Heart left ventricle (tissue), 16 donors: ENCODE measurements at regions not wholly inside any gene's neighbourhood (a gene's known extent, or its start where the extent isn't known, plus 50 kb on each side); places are given as distances from the start of the nearest gene placed in this dataset.

Source experiments
- ATAC-seq, 4 donors: fragments of 200-7000 bp; cut with Tn5 transposase; one replicate each; pipeline ENCODE4 v1.9.1; 2020 to 2022; ENCODE audit warnings: moderate library complexity in 4 of 4, mild to moderate bottlenecking in 3 of 4, moderate number of reproducible peaks in 1 of 4
- DNase-seq, 5 donors: peaks; one replicate each; pipeline ENCODE4 v3.0.0-alpha.2; 2020
- H3K27ac ChIP-seq, 12 donors: fragments of 200-600 bp; sonication (generic) in 4 of 12; one replicate each; pipeline versions ENCODE4 v1.5.0 to v1.8.0; 2016 to 2022; ENCODE audit warnings: mild to moderate bottlenecking in 2 of 12
- H3K27me3 ChIP-seq, 9 donors: fragments of 200-600 bp; sonication (generic) in 2 of 9; one replicate each; pipeline versions ENCODE4 v1.5.1 to v1.8.0; 2016 to 2022; ENCODE audit warnings: mild to moderate bottlenecking in 3 of 9
- H3K36me3 ChIP-seq, 9 donors: fragments of 200-600 bp; sonication (generic) in 2 of 9; one replicate each; pipeline versions ENCODE4 v1.5.0 to v1.8.0; 2018 to 2022; ENCODE audit warnings: mild to moderate bottlenecking in 2 of 9
- H3K4me1 ChIP-seq, 12 donors: fragments of 200-600 bp; sonication (generic) in 4 of 12; one replicate each; pipeline versions ENCODE4 v1.5.0 to v1.8.0; 2016 to 2022; ENCODE audit warnings: mild to moderate bottlenecking in 3 of 12
- H3K4me3 ChIP-seq, 12 donors: fragments of 200-600 bp; sonication (generic) in 4 of 12; one replicate each; pipeline versions ENCODE4 v1.5.0 to v1.8.0; 2017 to 2022; ENCODE audit warnings: mild to moderate bottlenecking in 9 of 12, moderate library complexity in 4 of 12
- H3K9me3 ChIP-seq, 12 donors: fragments of 200-600 bp; sonication (generic) in 4 of 12; one replicate each; pipeline versions ENCODE4 v1.5.0 to v1.8.0; 2016 to 2022; ENCODE audit warnings: mild to moderate bottlenecking in 1 of 12
- POLR2A ChIP-seq, 2 donors: fragments of 450-650 bp; IDR thresholded peaks; one replicate each; pipeline ENCODE4 v1.6.1; 2017; ENCODE audit warnings: antibody characterized with exemption in 2 of 2, mild to moderate bottlenecking in 2 of 2, moderate library complexity in 2 of 2
- WGBS, 4 donors: extraction: QIAGEN DNeasy Blood & Tissue Kit in 2 of 4; methylation state at CpG; one replicate each; pipeline versions ENCODE4 v1.1.5 to v1.1.7; 2013 to 2018; 5-methylcytosine and 5-hydroxymethylcytosine counted together
- intact Hi-C, 10 donors: fragments of 100-400 bp; cut with DNase I; formaldehyde crosslinking; loops; one replicate each; pipeline versions ENCODE4 v1.11.1 to v1.14.2; 2022
- TF ChIP-seq, protein P1 (sequence below), 12 donors: fragments of 200-600 bp; sonication (generic) in 4 of 12; IDR thresholded peaks; one replicate each; pipeline versions ENCODE4 v1.5.0 to v1.8.0; 2018 to 2022; ENCODE audit warnings: antibody characterized with exemption in 12 of 12, mild to moderate bottlenecking in 5 of 12
- donor health status: ischemic (EF 13 %, LVEDD 7.1; RV severe dilation, severe dysfunction).
- donor health status: healthy with polysubstance abuse.
- donor health status: DM: no; HTN: yes; CAD: no.
- donor health status: DM: no; HTN: no; CAD: no.
- donor health status: ischemic (EF 25% LVEDD 6.9; RV normal size, moderate dysfunction).
- donor health status: ischemic (EF 25% LVEDD 5.7; RV mildly dilated, moderate dysfunction).
- donor health status: healthy.
- donor health status: DM: yes; HTN: yes; CAD: no.
- donor health status: ischemic (EF 35%, LVEDD 5.7; RV mildly dilated, moderate dysfunction).
- donor health status: nonischemic (EF 11% LVEDD 7.7; RV severe dilation, severe dysfunction).
- donor health status: DM: yes; HTN: yes; CAD: no.
- donor health status: PGD.
- donor health status: ischemic (EF 29% LVEDD 5.4; RV normal size, mild dysfunction).
- donor health status: nonischemic (EF 23%, LVEDD 6.1; RV moderate dilation, normal function).

DNA sequence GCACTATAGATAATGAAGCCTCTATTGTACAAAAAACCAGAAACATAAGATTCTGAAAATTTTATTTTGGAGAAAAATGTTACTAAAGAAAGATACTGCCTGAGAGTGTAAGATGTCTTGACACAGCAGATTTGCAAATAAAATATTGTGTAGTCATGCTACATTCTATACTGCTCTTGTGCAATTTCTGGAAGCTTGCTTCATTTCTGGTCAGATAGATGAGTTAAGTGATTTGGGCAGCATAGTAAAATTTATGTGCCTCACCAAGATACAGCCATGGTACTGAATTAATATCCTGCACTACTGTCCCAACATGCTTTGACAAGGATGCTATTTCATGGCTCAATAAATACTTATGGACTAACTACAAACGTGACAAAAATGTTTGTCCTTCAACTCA is 55.1 kb upstream of the STARD13 start:
- H3K36me3 ChIP-seq: no peaks in the 10 kb centered on the region
- 84 to 90% (median 87%) methylated on average over 1 of the region's 1 CpG for WGBS, 4 donors
- H3K27ac ChIP-seq: no peak overlapping the region
- H3K4me1 ChIP-seq: peaks cover 0 to 27% (median 4%) of the 10 kb centered on the region in 12 donors
- H3K4me3 ChIP-seq: no peak overlapping the region
- DNase-seq (no peak), ATAC-seq (no peak)
- H3K9me3 ChIP-seq: no peaks in the 10 kb centered on the region
- H3K27me3 ChIP-seq: no peaks in the 10 kb centered on the region
- no peak for TF ChIP-seq POLR2A (IDR thresholded peaks at IDR 0.05)
- TF ChIP-seq, protein P1, sequence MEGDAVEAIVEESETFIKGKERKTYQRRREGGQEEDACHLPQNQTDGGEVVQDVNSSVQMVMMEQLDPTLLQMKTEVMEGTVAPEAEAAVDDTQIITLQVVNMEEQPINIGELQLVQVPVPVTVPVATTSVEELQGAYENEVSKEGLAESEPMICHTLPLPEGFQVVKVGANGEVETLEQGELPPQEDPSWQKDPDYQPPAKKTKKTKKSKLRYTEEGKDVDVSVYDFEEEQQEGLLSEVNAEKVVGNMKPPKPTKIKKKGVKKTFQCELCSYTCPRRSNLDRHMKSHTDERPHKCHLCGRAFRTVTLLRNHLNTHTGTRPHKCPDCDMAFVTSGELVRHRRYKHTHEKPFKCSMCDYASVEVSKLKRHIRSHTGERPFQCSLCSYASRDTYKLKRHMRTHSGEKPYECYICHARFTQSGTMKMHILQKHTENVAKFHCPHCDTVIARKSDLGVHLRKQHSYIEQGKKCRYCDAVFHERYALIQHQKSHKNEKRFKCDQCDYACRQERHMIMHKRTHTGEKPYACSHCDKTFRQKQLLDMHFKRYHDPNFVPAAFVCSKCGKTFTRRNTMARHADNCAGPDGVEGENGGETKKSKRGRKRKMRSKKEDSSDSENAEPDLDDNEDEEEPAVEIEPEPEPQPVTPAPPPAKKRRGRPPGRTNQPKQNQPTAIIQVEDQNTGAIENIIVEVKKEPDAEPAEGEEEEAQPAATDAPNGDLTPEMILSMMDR (IDR thresholded peaks at IDR 0.05): no peak
- intact Hi-C loops: no loop called here

DNA sequence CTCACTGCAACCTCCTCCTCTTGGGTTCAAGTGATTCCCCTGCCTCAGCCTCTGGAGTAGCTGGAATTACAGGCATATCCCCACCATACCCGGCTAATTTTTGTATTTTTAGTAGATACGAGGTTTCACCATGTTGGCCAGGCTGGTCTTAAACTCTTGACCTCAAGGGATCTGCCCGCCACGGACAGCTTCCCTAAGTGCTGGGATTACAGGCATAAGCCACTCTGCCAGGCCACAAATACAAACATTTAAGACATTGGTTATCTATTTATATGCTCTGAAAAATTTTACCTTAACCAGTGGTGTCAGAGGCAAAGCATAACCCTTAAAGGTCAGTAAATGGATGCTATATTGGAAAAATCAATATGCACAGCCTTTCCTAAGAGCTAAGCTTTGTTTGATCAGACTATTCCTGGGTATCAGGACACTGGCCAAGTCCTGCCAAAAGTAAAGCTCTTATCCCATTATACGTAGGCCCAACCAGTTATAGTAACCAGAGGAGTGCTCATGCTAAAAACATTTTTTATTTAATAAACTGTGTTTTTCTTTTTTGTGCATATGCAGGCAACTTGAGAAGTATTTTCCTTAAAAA is 56.4 kb upstream of the STARD13 start:
- ATAC-seq: peak; percentile 48 to 84 (median 78)

DNA sequence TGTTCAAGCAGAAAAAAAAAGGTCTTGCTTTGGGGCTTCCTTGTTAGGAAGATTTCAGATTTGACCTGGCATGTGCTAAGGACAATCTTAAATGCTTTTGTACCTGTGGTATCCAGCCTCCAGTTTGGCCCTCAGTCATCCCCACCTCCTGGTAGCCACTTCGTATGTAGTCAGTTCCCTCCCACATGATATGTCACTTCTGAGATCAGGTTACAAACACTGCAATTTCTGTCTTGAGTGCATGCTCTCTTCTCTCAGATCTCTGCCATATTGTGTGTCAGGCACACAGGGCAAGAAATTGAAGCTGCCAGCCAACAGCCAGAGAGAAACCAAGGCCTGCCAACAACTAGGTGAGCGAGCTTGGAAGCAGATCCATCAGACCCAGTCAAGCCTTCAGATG is 60.3 kb upstream of the STARD13 start:
- Histone ChIP-seq H3K27ac (no peak overlapping the region), H3K4me1 (peaks cover 0 to 44% (median 14%) of the 10 kb centered on the region in 12 donors), H3K36me3 (no peaks in the 10 kb centered on the region), H3K9me3 (no peaks in the 10 kb centered on the region), H3K27me3 (no peaks in the 10 kb centered on the region), H3K4me3 (no peak overlapping the region)
- TF ChIP-seq, protein P1 (IDR thresholded peaks at IDR 0.05): no peak
- no peak for TF ChIP-seq POLR2A (IDR thresholded peaks at IDR 0.05)
- DNase-seq (no peak), ATAC-seq (no peak)
- intact Hi-C loops: loop anchor here in 3 of 10 donors (5.0 kb wide), 1 partner anchor 59 kb away; the partner anchor contains the start of gene STARD13 (in 3 of the 3)
- 76 to 87% (median 81%) methylated on average over 2 of the region's 2 CpGs for WGBS, 4 donors

More for the DNA sequence above, 56.4 kb upstream of the STARD13 start:
- Histone ChIP-seq H3K27me3 (no peaks in the 10 kb centered on the region), H3K4me1 (peaks cover 0 to 27% (median 4%) of the 10 kb centered on the region in 12 donors), H3K36me3 (no peaks in the 10 kb centered on the region), H3K9me3 (no peaks in the 10 kb centered on the region), H3K4me3 (no peak overlapping the region), H3K27ac (no peak overlapping the region)
- TF ChIP-seq POLR2A (IDR thresholded peaks at IDR 0.05): no peak
- TF ChIP-seq, protein P1 (IDR thresholded peaks at IDR 0.05): no peak
- 75 to 86% (median 82%) methylated on average over 5 of the region's 5 CpGs for WGBS, 4 donors
- no peak for DNase-seq
- intact Hi-C loops: no loop called here

DNA sequence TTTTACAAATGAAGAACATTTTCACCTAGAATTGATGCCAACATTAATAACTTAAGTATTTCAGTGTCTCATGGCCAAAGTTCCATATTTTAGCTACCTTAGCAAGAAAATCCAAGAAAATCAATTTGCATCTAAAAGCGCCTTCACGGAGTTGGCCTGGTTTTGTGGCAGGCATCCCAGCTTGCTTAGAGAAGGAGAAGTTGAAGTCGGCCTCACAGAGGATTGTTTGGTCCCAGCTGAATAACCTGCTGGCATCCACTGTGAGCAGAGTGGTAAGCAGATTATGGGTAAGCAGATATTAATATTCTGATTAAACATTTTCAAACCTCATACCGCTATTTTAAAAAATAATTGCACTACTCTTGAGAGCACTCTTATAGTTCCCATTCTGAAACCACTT is 62.3 kb upstream of the STARD13 start:
- H3K4me3 ChIP-seq: peak overlapping the region in 2 of 12 donors; percentile 7 to 82
- no peaks in the 10 kb centered on the region for H3K36me3 ChIP-seq
- no peaks in the 10 kb centered on the region for H3K27me3 ChIP-seq
- H3K27ac ChIP-seq: peak overlapping the region in 2 of 12 donors; percentile 9 to 30
- TF ChIP-seq, protein P1 (IDR thresholded peaks at IDR 0.05): no peak
- TF ChIP-seq POLR2A (IDR thresholded peaks at IDR 0.05): no peak
- ATAC-seq (no peak), DNase-seq (no peak)
- H3K4me1 ChIP-seq: peaks cover 0 to 48% (median 19%) of the 10 kb centered on the region in 12 donors
- 74 to 88% (median 77%) methylated on average over 4 of the region's 4 CpGs for WGBS, 4 donors
- intact Hi-C loops: loop anchor here in 3 of 10 donors (5.0 kb wide), 1 partner anchor 61 kb away; the partner anchor contains the start of gene STARD13 (in 3 of the 3)
- H3K9me3 ChIP-seq: no peaks in the 10 kb centered on the region
